NCI-H82 treated with DMSO at 0.1 percent for 48 hours (cell line): ENCODE measurements at regions not wholly inside any gene's neighbourhood (a gene's known extent, or its start where the extent isn't known, plus 50 kb on each side); places are given as distances from the start of the nearest gene placed in this dataset.

Experiments
- DNase-seq: peaks from one replicate; lab custom pipeline; 2025; ENCODE audit not compliant: unreplicated experiment; lab: John Stamatoyannopoulos, UW

- DNase-seq = no peak
Observed at GRCh38 chr11:45477588-45477987, 187.8 kb downstream of the CHST1 start.

DNA sequence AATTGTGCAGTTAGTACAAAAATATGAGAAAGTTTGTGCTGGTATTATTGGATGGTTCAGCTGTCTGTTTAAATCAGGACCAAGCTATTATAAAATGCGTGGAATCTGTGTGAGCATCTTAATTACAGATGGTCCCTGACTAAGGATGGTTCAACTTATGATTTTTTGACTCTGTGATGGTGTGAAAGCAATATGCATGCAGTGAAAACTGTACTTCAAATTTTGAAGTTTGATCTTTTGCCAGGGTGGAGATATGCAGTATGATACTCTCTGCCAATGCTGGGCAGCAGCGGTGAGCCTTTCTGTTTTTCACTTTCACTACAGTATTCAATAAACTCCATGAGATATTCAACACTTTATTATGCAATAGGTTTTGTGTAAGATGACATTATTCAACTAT lies 189.3 kb downstream of the CHST1 start:
- DNase-seq = no peak

DNA sequence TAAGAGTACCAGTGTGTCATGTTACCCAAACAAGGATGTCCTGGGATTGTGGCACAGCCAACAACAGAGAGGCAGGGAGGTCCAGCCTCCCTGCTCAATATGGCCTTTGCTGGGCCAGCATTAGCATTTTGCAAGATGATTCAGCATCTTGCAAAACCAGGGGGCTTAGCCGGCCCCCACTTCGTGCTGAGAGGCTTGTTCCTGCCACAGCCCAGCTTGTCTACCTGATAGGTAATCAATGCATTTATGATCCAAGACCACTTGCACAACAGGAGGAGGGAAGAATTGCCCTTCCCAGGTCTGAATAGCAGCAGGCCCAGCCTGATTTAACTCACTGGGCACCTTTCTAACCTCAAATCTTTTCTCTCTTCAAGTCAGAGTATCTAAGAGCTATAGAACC lies 189.0 kb upstream of the SYT13 start:
- no peak for DNase-seq

DNA sequence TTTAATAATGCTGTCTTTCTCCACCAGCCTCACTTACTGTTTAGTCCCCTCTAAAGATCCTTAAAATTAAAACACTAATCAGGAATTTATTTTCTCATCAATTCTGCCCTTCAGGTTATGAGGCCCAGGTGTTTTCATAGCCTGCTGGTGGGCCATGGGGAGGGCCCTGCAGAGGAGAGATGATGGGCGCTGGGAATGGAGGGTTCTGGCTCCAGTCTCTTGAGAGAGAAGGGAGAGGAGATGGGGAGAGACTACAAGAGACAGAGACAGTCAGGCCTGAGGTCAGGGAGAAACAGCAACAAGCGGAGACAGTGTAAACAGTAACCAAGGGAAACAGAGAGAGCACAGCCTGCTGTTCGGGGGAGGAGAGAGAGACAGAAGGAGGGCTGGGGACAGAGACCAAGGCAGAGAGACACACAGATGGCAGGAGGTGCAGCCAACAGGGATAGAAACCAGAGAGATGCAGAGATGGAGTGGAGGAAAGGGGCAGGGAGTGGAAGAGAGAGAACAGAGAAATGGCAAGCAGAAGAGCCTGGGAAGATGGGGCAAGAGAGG lies 187.3 kb upstream of the SYT13 start:
- DNase-seq = peak; percentile 14

GRCh38 chr11:45472716-45473317 lies 186.7 kb upstream of the SYT13 start:
- DNase-seq = no peak

GRCh38 chr11:45471266-45471665 lies 185.1 kb upstream of the SYT13 start:
- no peak for DNase-seq

GRCh38 chr11:45470794-45471167 lies 184.6 kb upstream of the SYT13 start:
- DNase-seq = no peak

DNA sequence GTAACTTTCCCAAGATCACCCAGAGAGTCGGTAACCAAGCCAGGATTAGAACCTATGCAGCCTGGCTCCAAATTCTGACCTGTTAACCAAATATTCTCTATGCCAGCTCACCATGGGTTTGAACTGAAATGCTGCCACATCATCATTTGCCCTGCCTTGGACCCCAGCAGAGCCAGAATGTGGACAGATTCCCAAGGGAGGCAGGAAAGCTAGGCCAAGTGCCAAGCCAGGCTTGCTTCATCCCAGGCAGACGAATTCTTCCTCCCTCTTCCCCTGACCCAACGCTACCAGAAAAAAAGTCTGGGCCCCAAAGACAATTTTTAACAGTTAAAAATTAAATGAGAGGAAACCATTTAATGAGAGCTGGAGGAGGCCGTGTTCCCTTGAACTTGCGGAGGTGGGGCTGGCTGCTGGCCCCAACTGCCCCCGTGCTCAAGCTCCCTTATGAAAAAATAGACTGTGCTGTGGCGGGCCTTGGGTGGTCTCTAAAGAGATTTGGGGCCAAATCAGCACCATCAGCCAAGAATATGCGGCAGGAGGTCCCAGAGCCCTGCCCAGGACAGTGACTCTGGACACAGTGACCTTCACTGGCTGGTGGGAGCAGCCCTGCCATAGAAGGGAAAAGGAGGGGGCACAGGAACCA lies 184.1 kb upstream of the SYT13 start:
- no peak for DNase-seq

- DNase-seq = no peak
Observed at GRCh38 chr11:45468267-45468856, 182.2 kb upstream of the SYT13 start.

DNA sequence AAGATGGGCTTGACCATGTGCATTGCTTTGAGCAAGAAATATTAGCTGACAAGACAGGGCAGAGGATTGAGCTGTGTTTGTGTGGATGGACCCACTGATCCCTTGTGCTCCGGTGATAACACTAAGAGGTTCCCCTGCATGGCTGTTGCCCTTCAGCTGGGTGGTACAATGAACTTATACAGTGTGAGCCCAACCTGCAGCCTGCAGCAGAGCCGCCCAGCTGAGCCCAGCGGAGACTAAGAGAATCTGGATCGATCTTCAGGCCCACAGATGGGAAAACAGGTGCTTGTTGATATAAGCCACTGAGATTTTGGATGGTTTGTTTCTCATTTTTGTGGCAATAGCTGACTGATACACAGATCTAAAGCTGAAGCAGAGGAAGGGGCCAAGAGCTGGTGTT lies 177.4 kb upstream of the SYT13 start:
- no peak for DNase-seq

GRCh38 chr11:45461514-45461913 lies 175.4 kb upstream of the SYT13 start:
- DNase-seq = no peak

GRCh38 chr11:45459491-45459890 lies 173.3 kb upstream of the SYT13 start:
- no peak for DNase-seq

DNA sequence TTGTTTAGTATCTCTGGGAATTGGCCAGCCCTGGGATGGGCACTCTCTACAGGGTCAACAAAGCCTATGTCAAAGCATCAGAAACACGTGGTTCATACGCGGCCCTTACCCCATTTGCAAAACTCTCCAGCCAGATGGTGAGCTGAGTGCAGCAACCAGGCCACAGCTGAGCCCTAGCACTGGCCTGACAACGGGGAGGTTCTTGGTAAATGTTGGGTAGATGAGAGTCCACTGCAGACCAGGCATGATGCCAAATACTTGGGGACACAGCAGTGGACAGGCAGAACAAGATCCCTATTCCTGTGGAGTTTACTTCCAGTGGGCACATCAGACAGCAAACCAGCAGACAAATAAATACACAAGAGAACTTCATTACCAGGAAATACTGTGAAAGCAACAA lies 172.1 kb upstream of the SYT13 start:
- DNase-seq = no peak

GRCh38 chr11:45457649-45458048 lies 171.5 kb upstream of the SYT13 start:
- DNase-seq = no peak

DNA sequence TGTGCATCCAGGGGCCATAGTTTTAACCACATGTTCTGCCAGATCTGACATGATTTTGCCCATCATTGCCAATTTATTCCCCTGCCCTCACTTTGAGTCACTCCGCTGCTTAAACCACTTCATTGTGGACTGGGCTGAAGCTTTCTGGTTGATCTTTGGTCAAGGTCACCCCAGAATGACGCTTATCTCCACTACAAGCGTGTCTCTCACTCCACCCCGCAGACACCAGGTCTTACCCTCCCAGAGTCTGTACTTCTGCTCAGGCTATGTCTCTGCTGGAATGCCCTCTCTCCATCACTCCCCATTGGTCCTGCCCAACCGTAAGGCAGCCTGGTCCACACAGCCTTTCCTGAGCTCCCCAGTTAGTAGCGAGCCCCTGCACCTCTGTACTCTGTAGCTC lies 170.5 kb upstream of the SYT13 start:
- DNase-seq = no peak

- DNase-seq = no peak
Observed at GRCh38 chr11:45455536-45455935, 169.4 kb upstream of the SYT13 start.

DNA sequence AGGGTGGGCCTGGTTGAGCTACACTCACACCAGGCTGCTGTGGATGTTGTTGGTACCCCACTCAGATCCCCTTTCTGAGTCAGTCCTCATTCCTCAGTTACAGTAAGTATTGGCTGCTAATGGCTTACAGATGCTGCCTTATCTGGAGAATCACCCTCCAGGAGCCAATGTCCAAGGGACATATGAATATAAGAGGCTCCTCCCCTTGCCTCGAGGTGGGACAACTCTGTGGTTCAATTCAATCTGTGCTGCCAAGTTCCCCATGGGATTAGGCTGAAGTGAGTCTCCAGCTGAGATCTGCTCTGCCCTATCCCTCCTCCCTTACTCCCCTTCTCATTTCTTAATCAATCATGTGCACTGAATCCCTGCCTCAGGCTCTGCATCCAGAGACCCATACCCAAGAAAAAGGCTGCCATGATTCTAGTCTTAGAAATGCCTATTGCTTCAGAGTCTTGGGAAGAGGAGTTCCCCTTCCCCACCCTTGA lies 168.8 kb upstream of the SYT13 start:
- DNase-seq = no peak

DNA sequence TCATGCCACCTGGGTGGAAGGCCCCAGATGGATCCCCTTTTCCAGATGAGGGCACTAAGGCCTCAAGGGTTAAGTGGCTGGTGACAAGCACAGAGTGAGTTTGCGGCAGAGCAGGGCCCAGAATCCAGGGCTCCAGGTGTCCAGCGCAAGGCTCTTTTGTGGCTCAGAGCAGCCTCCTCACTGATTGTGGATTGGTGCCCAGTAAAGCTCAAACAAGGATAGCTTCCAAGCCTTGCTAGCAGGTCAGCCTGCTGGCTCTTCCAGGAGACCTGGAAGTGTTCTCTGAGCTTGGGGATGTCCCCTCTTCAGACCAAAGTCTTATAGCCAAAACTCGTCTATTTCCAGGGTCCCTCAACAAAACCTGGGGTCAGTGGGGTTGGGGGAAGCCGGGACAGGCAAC lies 167.6 kb upstream of the SYT13 start:
- no peak for DNase-seq

GRCh38 chr11:45451766-45452440 lies 165.8 kb upstream of the SYT13 start:
- no peak for DNase-seq

DNA sequence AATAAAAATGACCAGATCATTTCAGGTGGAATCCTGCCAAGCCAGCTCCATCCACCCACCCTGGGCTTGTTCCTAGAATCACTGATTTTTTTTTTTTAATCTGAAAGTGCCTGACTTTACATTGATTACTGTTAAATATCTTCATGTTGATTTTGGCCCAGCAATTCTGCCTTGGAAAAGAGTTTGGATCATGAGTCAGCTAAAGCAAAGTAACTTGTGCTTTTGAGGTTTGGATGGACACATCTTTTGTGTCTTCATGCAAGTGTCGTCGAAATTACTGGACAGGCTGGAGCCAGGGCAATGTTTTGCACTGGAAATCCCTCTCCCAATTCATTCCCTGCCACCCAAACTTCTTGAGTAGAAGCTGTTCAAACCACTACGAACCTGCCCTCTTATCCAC lies 164.0 kb upstream of the SYT13 start:
- DNase-seq = no peak

DNA sequence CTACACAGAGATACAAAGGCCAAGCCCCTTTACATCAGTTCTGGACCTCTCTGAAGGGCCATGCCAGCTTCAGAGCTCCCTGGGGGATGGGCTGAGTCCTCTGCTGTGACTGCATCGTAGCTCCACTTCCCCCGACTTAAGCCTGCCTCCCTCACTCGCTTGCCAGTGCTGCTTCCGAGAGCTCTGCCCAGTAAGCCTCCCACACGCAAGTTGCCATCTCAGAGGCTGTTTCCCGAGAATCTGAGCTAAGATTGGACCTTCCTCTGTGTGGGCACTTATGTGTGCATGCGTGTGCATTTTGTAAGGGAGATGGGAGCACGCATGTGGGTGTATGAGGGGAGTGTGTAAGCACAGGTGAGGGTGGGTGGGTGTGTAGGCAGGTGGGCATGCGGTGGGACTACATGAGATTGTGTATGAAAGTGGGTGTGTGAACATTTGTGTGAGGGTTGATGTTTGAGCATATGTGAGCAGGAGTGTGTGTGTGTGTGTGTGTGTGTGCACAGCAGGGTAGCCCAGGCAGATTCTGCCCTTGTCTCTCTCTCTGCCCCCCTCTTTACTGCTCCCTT lies 163.0 kb upstream of the SYT13 start:
- no peak for DNase-seq

GRCh38 chr11:45448561-45448960 lies 162.4 kb upstream of the SYT13 start:
- no peak for DNase-seq
